Erythroblast (primary cell): ENCODE measurements at regions not wholly inside any gene's neighbourhood (a gene's known extent, or its start where the extent isn't known, plus 50 kb on each side); places are given as distances from the start of the nearest gene placed in this dataset.

ENCODE experiments used
- GATA1 ChIP-seq: IDR thresholded peaks from 2 replicates; pipeline ENCODE4 v1.6.1; 2011; ENCODE audit warnings: low read depth, mild to moderate bottlenecking, control low read depth, low read length, moderate library complexity
- POLR2A ChIP-seq: IDR thresholded peaks from 2 replicates; pipeline ENCODE4 v1.6.1; 2011; ENCODE audit warnings: mild to moderate bottlenecking, low read length

GRCh38 chrX:22650691-22651090 is 349.1 kb upstream of the DDX53 start:
- TF ChIP-seq POLR2A (no peak), GATA1 (no peak)
